IPS-NIHi7 (cell line): ENCODE measurements at regions not wholly inside any gene's neighbourhood (a gene's known extent, or its start where the extent isn't known, plus 50 kb on each side); places are given as distances from the start of the nearest gene placed in this dataset.

Experiments used
- DNase-seq: peaks from one replicate; pipeline ENCODE4 v3.0.0; 2012; ENCODE audit warnings: mixed read lengths; ENCODE audit errors: extremely low spot score

DNA sequence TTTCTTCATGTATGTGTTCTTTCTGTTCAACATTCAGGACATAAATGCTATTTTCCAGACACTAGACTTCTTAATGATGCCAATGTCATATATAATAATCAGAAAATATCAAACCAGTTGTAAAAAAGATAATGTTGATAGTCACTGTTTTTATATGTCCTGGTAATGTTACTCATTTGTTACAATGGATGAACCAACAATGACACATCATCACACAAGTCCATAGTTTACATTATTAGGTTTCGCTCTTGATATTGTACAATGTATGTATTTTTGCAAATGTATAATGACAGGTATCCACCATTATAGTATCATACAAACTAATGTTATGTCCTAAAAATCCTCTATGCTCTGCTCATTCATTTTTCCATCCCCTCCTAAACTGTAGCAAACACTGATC is 243.8 kb upstream of the CDIN1 start:
- DNase-seq = no peak

GRCh38 chr15:36344887-36345286 is 234.5 kb upstream of the CDIN1 start:
- no peak for DNase-seq

DNA sequence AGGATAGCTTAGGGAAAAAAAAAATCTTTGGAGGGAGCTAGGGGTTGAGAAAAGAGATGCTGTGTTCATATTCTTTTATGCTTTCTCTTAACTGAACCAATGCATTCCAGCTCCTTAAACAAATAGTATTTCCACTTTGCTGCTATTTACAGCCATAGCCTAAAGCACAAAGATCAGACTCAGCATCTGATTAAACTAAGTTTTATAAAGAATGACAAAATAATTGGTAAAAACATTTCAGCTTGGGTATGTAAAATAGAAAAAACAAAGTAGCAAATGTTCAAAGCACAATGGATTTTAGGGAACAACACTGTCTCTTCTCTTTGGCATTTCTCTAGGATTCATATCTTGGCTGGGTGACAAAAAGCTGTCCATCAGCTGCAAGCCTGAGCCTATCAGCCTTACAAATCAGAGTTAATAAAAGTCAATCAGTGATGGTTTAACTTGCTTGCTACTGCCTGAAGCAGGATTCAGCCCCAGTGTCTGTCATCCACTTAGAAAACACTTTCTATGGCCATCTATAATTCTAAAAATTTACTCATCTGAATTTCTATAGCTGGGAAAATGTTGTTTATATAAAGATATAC is 232.1 kb upstream of the CDIN1 start:
- DNase-seq = no peak

DNA sequence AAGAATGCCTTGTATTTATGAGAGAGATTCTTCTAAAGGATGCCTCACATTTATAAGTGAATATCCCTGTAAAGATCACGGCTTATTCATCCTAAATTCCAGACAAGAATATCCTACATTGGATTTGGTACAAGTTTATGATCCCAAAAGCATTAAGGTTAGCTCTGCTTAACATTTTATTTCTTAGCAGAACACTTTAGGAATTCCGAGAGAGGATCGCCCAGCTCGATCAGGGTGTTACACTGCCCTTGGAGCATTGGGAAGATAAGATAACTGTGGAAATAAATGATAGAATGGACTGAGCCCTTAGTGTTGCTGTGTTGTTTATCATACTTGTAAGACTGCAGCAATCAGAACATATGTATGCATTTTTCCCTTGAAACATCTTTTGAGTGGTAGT is 223.0 kb upstream of the CDIN1 start:
- no peak for DNase-seq

DNA sequence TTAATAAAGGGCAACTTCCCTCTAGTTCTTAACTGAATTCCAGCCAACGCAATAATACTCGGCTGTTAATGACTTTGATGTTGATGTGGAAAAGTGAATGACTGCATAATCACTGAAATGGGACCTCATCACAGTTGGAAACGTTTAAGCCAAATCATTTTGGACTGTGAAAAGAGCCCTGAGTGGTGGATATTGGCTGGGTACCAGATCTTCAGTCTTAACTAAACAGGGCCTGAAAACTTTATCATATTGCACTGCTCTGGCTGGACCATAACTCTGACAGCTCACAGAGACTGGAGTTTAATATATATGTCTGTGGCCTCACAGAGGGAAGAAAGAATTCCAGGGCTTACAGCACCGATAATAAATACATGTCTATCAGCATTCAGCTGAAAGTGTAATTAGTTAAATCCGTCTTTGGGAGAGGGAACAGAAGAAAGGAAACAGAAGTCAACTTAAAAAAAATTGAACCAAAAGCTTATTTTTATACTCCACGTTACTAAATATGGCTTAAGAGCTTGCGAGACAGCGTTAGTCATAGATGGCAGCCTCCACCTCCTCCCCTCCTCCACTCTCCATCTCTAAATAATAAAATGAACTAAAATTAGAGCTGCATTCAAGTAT is 222.3 kb upstream of the CDIN1 start:
- DNase-seq = no peak

- DNase-seq = no peak
These were observed 221.3 kb upstream of the CDIN1 start for GRCh38 chr15:36358094-36358493.

DNA sequence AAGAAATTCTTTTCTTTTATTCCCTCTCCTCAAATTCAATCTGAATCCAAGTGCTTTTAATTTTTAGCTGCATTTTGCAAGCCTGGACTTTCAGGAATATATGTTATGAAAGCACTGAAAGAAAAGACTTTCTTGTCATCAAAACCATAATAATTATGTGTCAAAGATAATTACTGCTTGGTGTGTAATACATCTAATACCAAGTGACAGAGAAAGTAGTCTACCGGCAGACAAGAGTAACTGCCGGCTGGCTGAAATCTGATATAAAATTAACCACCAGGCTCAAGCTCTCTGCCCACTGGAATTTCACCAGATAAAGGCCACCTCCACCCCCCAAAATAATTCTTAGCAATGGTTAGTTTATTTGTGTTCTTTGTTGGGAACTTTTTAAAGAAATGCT is 220.9 kb upstream of the CDIN1 start:
- DNase-seq = no peak

DNA sequence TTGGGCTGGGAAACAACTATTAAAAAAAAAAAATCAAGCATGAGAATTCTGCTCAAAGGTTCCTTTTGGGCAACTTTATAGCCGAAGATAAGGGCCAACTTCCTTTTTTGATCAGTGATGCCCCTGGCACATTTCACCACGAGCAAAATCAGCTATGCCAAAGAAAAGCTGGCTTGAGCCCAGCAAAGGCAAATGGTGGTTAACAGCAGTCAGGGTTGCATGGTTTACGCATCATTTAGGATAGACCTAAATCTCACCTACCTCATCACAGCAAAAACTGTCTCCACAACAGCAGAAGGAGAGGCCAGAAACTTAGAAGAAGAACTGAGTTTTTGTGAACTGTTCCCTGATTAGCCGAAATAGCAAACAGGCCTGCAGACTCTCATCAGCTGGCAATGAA is 220.1 kb upstream of the CDIN1 start:
- DNase-seq = no peak

DNA sequence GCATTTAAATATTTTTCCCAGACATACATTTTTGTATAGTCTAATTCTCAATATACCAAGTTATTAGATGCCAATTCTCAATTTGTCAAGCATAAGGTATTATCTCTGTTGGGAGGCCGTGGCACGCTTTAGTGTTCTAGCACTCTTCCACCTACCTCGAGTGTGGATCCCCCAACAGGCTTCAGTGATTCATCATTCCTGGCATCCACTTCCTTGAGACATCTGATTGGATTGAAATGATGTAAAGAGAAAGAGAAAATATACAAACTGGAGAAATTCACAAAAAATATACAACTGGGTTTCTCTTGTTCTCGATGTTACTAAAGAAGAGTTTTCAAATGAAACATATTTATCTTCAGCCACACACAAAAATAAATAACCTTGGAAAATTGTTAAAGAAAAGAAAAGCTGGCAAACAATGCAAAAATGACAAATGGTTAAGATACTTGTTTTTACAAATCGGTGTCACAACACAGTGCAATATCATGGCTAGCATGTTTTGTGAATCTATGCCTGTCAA is 218.0 kb upstream of the CDIN1 start:
- DNase-seq = no peak

GRCh38 chr15:36362509-36362915 is 216.9 kb upstream of the CDIN1 start:
- no peak for DNase-seq

DNA sequence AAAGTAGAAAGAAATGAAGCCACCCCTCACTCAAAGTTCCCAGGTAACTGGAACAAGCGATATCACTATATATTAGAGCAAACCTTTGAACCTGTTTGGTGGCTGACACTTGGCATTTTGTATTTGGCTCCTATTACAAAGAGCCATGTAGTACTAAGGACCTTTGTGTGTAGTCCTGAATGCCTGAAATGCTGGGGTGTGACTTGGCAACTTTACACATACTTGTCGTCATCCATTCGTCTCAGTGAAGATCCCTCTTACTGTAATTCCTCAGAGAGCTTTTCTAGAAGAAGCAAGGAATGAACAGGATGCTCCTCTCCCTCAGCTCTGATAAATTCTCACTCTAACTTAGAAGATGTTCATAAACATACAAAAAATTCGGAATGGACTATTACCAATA is 216.1 kb upstream of the CDIN1 start:
- DNase-seq = no peak

- no peak for DNase-seq
These were observed 215.0 kb upstream of the CDIN1 start for GRCh38 chr15:36364377-36364776.

GRCh38 chr15:36365963-36366362 is 213.5 kb upstream of the CDIN1 start:
- no peak for DNase-seq

- DNase-seq = no peak
These were observed 209.2 kb upstream of the CDIN1 start for GRCh38 chr15:36370051-36370730.

GRCh38 chr15:36370731-36371112 is 208.7 kb upstream of the CDIN1 start:
- no peak for DNase-seq

GRCh38 chr15:36371509-36371908 is 207.9 kb upstream of the CDIN1 start:
- no peak for DNase-seq

DNA sequence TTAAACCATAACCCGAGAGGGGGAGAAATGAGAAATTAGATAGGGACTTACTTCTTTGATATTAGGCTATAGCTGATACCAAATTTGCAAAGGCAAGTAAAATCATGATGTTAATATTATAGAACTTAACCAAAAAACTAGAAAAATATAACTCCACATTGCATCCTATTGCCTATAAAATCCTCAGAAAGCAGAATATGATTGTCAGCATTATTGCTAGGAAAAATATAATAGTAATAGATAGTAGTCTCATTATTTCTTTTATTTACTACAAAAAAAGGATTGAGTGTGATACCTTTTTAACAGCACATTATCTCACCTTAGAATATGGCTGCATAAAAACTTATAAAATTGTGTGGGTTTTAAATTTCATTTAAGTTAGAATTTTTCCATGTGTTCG is 206.5 kb upstream of the CDIN1 start:
- no peak for DNase-seq

- DNase-seq = no peak
These were observed 205.9 kb upstream of the CDIN1 start for GRCh38 chr15:36373550-36373949.

- DNase-seq = no peak
These were observed 190.3 kb upstream of the CDIN1 start for GRCh38 chr15:36389107-36389506.

- DNase-seq = no peak
These were observed 188.9 kb upstream of the CDIN1 start for GRCh38 chr15:36390491-36390890.

DNA sequence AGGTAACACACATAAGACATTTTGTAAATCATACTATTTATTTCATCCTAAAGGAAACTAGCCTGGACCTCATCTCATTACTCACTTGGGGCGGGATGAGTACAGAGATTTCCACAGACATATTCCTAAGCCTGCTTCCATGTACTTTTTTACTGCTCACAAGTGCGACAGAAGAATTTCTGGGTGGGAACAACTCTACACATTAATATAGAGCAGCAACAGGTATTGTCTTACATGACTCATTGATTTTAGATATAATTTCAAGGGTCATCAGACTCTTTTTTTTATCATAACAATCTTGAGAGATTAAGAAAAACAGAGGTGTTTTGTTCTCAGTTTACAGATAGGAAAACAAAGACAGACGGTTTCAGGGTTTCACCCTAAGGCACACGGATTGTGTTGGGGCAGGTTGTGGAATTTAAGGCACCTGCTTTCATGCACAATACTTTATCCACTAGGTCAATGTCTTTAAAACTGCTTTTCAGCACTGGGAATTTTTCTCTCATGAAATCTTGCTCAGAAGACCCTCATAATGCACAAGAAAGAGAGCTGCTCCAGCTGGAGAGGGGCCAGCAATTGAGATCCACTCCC is 186.7 kb upstream of the CDIN1 start:
- no peak for DNase-seq

- DNase-seq = no peak
These were observed 181.2 kb upstream of the CDIN1 start for GRCh38 chr15:36398212-36398611.

DNA sequence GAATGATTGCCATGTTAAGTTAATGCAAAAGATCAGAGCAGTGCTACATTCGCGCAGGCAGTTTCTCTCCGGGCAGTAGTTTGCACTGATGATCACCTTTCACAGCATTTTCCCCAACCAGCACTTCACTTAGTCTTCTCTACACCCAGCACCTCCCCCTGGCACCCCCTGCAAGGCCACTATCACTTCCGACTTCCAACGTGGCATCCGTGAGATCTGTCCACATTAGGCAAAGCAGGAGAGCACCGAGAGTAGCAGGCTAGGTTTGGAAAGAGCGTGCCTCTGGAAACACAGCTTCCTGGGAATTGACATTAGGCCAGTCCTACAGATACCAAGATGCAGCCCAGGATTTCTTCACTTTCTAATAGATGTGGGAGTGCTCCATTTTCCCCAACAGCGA is 180.2 kb upstream of the CDIN1 start:
- DNase-seq = no peak
